GM21576 (cell line): ENCODE measurements at regions not wholly inside any gene's neighbourhood (a gene's known extent, or its start where the extent isn't known, plus 50 kb on each side); places are given as distances from the start of the nearest gene placed in this dataset.

Experiments used
- ATAC-seq: cut with Tn5 transposase; IDR thresholded peaks from one replicate; pipeline ENCODE4 v1.9.1; 2021; ENCODE audit warnings: mild to moderate bottlenecking, moderate library complexity; ENCODE audit not compliant: unreplicated experiment

GRCh38 chr12:126457776-126458175 lies 1392.5 kb downstream of the AACS start:
- no peak for ATAC-seq

GRCh38 chr12:126464153-126464552 lies 1398.9 kb downstream of the AACS start:
- ATAC-seq: no peak

- no peak for ATAC-seq
Observed at GRCh38 chr12:126469211-126469610, 1404.0 kb downstream of the AACS start.

GRCh38 chr12:126474703-126475102 lies 1409.5 kb downstream of the AACS start:
- ATAC-seq: no peak

GRCh38 chr12:126480451-126480850 lies 1415.2 kb downstream of the AACS start:
- no peak for ATAC-seq

- ATAC-seq: no peak
Observed at GRCh38 chr12:126481688-126482087, 1416.5 kb downstream of the AACS start.

GRCh38 chr12:126482238-126482889 lies 1417.1 kb downstream of the AACS start:
- no peak for ATAC-seq

GRCh38 chr12:126483145-126484068 lies 1418.2 kb downstream of the AACS start:
- ATAC-seq: no peak

- ATAC-seq: no peak
Observed at GRCh38 chr12:126487431-126487980, 1422.3 kb downstream of the AACS start.

GRCh38 chr12:126488806-126489205 lies 1423.6 kb downstream of the AACS start:
- ATAC-seq: no peak

GRCh38 chr12:126492181-126492580 lies 1426.9 kb downstream of the AACS start:
- ATAC-seq: no peak

- ATAC-seq: no peak
Observed at GRCh38 chr12:126493366-126494108, 1428.3 kb downstream of the AACS start.

- no peak for ATAC-seq
Observed at GRCh38 chr12:126496201-126496600, 1431.0 kb downstream of the AACS start.

GRCh38 chr12:126506426-126507182 lies 1441.4 kb downstream of the AACS start:
- no peak for ATAC-seq

GRCh38 chr12:126507231-126507630 lies 1442.0 kb downstream of the AACS start:
- no peak for ATAC-seq

GRCh38 chr12:126509572-126509971 lies 1444.3 kb downstream of the AACS start:
- no peak for ATAC-seq

- ATAC-seq: no peak
Observed at GRCh38 chr12:126510630-126511029, 1445.4 kb downstream of the AACS start.

- ATAC-seq: no peak
Observed at GRCh38 chr12:126512916-126513913, 1448.0 kb downstream of the AACS start.

GRCh38 chr12:126518596-126519200 lies 1453.5 kb downstream of the AACS start:
- no peak for ATAC-seq
